Fibroblast of the conjunctiva (primary cell): ENCODE measurements at regions not wholly inside any gene's neighbourhood (a gene's known extent, or its start where the extent isn't known, plus 50 kb on each side); places are given as distances from the start of the nearest gene placed in this dataset.

Experiments
- DNase-seq: peaks from one replicate; pipeline ENCODE4 v3.0.0-alpha.2; 2010; ENCODE audit warnings: low read depth

DNA sequence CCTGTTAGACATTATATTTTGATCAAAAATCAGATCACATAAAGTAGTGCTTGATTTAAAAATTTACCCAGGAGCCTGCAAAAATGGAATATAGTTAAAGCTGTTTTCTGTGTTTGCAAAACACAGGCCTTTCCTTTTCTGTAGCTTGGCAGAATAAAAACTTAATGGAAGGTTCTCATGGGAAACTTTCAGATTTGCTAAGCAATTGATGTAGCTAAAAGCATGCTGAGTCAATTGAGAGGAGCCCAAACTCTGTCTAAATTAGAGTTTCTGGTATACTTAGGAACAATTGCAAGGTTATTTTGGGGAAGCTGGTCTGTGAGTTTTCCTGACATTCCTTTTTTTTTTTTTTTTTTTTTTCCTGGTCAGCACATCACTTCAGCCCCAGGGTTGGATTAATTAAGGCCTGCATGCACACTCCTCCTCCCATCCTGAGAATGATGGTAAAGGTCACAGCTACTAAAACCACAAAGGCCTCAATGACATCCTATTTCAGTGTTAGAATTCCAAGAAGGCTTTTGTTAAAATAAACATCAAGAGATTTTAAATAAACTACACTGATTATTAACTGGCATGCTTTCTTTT is 608.7 kb downstream of the PLPP3 start:
- no peak for DNase-seq

DNA sequence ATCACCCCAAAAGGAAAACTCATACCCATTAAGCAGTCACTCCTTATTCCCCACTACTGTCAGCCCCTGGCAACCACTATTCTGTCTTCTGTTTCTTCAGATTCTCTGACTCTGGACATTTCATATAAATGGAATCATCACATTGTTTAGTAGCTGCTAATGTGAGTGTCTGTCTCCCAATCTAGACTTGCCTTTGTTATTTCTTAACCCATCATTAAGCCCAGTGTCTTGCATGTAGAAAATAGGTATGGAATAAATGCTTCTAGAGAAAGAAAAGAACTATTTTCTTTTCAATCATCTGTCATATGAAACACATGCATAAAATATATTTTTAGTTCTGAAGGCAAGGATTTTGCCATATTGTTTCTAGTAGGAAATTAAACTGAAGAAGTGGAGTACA is 610.0 kb downstream of the PLPP3 start:
- DNase-seq, result no peak

DNA sequence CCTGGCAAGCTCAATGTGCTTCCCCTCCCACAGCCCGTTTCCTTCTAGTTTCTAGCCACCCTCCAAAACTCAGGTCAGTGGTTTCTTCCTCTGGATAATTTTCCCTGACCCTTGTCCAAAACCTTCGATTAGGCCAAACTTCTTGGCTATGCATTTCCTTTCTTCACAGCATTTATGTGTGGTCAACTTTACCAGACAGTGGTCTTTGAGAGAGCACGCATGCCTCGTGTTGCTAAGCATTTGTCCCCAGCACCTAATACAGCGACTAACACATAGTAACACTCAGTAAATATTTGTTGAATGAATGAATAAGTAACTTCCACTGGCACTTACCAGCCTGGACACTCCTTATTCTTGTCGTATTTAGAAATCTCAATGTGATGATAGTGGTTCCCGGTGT is 610.7 kb downstream of the PLPP3 start:
- DNase-seq, result no peak

DNA sequence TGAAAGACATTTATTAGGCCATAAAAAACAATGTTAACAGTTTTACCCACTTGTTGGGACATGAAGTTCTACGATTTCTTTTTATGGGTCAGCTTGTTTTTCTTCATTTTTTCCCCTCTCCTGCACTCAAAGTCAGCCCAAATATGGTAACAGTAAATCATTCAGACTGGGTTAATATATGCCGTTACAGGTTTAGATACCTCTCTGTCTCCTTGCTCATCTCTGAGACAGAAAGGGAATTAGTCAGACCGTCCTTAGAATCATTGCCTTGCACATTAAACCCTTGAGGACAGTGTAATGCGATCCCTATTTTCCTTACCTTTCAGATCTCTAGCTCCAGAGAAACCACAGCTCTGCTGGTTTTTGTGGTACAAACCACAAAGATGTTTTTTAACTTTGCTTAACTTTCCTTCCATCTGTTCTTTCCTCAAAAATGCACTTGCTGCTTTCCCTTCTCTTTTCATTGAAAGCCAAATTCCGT is 613.3 kb downstream of the PLPP3 start:
- no peak for DNase-seq

DNA sequence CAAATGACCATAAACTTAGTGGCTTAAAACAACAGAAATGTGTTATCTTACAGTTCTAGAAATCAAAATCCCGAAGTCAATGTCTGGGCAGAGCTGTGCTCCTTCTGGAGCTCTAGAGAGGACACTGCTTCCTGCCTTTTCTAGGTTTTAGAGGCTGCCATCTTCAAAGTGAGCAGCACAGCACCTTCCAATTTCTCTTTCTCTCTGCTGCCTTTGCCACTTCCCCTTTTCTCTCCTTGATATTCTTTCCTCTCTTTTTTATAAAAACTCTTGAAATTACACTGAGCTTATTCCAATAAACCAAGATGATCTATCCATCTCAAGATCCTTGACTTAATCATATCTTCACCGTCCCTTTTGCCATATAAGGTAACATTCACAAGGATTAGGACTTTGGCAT is 616.9 kb downstream of the PLPP3 start:
- DNase-seq, result no peak

DNA sequence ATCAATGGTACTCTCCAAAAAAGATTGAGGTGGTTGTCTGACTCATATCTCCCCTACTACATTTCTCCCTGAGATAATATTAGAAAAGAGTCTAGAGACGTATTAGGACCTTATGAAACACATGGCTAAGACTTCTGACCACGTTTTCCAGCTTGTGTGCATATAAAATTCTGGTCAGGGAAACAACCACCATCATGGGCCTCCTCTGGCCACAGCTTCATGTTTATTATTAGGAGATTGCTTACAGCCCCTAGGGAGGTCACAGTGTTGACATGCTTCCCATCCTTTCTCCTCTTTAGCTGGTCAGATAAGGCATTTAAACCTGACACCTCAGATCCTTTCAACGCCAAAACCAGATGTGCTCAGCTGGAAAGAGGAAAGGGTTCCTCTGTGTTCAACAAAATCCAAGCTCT is 620.2 kb downstream of the PLPP3 start:
- no peak for DNase-seq

DNA sequence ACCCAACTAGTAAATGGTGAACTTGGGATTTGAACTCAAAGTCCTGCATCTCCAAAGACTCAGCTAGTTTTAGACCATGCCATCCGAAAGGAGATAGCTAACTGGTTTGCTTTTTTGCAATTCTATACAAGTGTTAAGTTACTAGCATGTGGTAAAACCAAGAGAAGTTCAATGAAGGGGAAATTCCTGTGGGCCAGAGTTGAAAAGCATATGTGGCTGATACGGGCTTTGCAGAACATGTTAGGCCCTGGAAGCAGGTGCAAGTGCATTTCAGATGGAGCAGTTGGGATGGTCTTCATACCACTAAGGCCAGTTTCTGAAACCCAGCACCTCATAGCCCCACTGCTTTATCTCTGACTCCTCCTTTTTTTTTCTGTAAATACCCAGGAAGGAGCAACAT is 620.9 kb downstream of the PLPP3 start:
- DNase-seq, result no peak

DNA sequence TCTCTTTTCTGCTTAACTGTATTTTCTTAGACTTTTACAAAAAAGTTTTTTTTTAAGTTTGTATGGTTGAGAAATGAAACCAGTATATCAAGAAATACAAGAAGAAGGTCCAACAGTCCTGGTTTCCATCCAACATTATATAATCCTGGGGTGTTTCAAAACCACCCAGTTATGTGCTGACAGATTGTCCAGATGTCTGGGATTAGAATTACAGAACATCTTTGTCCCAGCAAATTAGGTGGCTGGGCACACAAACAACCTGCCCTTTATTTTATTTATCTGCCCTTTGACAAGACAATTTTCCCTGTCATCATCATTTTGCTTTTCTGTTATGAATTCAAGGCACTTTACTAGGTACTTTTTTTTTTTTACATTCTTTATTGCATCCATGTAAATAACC is 622.1 kb downstream of the PLPP3 start:
- DNase-seq, result no peak

DNA sequence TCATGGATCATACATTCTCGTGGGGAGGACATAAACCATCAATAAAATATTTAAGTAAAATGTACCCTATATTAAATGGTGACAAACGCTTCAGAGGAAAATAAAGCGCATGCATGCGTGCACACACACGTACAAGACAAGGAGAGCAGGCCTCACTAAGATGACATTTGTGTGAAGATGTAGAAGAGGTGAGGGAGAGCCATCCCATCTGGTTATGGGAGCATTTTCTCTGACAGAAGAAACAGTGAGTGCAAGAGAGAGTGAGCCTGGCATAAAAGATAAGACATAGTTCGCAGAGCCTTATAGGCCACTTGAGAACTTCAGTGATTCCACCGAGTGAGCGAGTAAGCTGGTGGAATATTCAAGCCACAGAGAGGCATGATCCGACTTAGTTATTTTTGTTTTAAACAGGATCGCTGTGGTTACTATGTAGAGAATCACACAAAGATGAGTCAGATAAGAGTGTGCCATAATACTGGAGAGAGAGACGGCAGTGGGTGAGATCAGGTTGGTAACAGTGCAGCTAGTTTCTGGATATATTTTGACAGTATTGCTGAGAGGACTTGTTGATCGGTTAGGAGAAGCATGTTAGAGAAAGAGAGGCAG is 624.2 kb downstream of the PLPP3 start:
- no peak for DNase-seq

DNA sequence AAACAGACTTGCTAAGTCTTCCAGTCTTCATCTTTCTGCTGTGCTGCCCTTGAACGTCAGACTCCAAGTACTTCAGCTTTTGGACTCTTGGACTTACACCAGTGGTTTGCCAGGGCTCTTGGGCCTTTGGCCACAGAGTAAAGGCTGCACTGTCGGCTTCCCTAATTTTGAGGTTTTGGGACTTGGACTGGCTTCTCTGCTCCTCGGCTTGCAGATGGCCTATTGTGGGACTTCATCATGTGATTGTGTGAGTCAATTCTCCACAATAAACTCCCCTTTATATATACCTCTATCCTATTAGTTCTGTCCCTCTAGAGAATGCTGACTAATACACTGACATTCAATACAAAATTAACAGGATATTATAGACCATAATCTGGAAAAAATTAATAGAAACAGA is 628.1 kb downstream of the PLPP3 start:
- no peak for DNase-seq

DNA sequence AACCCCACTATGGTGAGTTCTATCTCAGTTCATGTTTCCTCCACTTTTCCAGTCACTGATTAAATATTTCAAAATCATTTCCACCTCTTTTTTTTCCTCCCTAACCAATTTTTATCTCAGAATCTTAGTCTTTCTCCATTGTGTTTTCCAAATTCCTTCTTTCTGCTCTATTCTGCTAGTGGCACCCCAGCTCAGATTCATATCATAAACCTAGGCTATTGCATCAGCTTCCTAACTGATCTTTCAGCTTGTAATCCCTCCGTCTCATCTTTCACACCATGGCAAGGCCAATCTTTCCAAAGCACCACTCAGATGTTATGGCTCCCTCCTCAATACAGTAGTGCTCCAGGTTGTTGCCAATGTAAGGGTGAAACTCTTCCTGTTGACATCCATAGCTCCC is 631.9 kb downstream of the PLPP3 start:
- no peak for DNase-seq

DNA sequence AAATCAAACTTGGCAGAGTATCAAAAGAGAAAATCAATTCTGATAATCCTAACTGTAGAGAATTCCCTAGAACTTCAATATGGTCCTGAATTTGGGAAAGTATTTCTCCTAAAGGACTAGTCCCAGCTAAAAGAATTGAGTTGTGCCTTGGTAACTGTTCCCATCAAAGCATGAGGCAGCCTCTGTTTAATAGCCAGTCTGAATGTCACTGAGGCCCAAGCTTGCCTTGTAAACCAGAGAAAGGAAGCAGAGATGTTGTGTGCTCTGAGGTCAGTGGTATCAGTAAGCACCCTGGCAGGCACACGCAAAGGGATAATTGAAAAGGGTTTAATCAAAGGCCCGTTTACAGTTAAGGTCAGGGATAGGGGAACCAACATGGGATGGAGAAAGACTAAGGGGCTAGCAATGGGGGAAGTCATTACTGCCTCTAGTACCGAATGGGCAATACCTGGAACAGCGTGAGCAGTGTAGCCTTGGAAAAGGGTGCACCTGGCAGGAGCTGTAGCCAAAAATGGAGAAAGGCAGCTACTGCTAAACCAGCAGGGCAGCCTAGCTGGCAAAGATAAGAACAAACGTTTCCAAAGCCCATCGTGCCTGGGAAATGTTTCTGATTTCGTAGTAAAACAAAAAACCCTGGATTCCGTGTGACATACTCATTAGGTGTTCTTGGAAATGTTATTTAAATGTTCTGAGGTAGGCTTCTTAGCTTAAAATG is 635.5 kb downstream of the PLPP3 start:
- no peak for DNase-seq

DNA sequence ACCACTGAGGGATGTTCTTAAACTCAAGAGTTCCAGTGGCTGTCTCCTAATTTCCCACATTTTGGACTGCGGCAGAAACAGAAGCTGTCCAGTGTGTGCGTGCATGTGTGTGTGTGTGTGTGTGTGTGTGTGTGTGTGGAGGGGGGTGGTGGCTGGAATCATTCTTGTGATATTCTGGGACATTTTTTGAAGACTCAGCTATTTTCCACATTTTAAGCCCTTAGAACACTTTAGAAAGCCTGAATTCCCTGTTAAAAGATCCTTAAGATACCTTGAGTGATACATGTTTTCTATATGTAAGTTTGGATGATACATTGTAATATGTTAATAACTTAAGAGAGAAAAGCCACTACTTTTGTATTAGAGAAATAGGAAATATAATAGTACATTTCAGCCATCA is 636.4 kb downstream of the PLPP3 start:
- DNase-seq, result no peak

DNA sequence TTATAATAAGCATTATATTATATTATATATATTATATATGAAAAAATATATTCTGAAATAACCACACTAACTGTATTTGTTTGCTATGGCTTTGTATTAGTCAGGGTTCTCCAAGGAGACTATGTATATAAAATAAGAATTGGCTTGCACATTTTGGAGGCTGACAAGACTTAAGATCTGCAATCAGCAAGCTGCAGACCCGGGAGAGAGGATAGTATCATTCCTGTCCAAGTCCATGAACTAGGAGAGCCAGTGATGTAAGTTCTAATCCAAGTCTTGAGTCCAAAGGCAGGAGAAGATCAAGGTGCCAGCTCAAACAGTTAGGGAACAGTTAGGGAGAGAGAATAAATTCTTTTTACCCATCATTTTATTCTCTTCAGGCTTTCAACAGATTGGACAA is 639.5 kb downstream of the PLPP3 start:
- no peak for DNase-seq

DNA sequence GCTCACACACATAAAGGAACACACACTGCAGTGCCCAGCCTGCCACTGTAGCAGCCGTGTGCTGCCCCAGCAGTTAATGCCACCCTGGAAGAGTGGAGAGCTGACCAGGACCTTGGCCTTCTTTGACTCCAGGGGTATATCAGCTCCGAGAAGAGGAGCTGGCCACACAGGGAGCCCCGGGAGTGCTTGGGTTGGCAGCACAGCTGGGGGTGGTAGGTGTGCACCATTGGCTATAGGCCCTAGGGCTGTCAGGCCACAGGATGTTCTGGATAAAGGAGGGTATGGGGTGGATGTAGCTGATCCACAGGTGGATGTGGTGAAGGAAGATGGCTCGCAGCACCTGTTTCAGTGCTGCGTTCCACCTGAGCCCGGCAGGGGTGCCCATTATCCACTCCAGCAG is 640.5 kb downstream of the PLPP3 start:
- no peak for DNase-seq

DNA sequence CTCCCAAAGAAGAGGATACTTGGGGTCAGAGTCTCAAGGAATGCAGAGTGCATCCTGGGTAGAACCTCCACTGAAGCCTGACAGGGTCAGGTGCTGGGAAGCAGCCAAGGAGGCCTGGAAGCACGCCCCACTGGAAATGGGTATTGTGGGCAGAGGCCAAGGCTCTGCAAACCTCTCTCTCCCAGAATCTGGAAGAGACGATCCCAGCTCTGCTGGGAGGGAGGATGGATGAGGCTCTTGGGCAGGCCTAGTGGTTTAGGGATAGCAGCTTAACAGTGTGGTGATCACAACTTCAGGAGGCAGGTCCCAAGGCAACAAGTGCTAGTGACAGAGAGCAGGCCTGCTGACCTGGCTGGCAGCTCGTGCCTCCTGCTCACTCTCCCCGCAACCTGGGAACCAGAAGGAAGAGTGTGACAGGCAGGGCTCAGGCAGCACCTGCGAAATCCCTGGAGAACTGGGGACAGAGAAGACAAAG is 641.0 kb downstream of the PLPP3 start:
- no peak for DNase-seq

DNA sequence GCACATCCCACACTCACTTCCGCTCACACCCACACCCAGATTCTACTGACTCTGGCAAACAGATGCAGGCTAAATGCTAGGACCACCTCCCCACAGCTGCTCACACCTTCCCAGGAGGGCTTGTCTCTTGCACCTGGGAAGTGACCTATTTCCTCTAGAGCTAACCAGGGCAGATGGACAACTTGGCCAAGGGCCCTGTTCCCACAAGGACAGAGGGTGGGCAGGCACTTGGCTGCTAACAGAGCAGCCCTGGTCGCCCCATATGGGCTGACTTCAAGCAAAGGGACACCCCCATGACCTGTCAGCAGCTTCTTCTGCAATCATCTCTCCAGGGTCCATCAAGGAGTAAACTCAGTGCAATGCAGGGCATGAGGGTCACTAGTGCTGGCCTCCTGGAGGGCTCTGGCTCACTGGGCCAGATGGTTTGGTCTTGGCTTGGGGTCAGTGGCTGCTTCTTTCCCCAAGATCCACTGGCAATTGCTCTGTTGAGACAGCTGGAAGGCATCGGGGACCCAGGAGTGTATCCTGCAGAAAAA is 641.5 kb downstream of the PLPP3 start:
- no peak for DNase-seq

DNA sequence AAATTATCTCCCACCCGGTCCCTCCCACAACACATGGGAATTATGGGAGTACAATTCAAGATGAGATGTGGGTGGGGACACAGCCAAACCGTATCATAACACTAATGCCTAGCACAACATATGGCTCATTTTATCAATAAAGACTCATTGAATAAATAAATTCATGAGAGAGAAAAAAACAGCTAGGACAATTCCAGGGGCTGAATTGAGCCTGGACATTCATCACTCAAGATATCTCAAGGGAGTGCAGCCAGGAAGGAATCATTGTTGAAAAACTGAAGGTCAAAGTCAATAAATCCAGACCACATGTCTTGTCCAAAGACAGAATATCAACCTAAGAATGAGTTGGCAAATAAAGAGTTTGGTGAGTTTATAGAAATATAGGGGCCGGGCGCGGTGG is 644.1 kb downstream of the PLPP3 start:
- no peak for DNase-seq

DNA sequence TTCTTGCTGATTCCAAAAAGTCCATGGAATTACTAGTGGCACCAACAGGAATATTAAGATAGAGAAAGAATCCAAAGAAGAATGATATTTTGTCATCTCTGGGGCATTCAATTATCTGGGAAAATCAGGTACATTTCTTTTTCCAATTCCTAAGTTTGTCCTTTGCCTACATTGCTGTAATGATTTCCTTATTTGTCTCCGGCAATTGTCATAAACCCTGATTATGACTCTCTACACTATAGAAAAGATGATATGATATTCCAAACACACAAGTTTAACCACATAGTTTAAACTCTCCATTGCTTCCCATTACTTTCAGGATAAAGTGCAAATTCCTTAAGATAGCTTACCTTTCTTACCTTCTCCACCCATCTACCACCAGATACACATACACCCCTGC is 647.0 kb downstream of the PLPP3 start:
- no peak for DNase-seq

DNA sequence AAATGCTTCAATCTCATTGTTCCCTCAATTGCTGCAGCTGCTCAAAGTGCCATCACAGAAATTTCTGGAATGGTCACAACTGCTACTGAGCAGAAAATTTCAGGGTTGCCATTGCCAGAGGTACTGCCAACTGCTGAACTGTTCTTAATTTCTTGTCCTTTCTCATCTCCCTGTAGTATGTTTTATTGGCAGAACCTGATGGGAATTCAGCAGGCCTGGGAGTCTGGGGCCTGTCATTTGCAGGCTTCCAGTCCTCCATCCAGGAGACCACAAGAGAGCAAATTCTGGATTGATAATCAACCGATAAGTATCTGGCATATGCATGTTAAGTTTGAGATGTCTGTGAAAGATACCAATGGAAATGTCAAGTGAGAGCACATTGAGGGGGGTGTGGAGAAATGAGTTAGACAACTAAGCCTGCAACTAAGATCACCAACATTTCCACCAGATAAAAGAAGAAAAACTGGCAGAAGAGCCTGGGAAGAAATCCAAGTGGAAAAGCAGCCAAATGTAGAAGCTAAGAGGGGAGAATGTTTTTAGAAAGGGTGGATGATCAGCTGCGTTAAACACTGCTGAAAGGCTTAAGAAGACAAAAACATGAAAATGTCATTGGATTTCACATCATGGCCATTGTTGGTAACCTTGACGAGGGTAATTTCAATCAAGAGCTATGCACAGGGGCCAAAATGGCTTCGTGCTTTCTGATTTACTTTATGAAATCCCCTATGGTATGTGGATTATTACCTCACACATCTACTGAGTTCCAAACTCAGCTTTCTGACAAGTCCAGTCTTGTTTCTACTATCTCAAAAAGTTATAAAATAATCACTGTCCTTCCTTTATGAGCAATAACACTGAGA is 648.1 kb downstream of the PLPP3 start:
- DNase-seq, result peak; percentile 12

DNA sequence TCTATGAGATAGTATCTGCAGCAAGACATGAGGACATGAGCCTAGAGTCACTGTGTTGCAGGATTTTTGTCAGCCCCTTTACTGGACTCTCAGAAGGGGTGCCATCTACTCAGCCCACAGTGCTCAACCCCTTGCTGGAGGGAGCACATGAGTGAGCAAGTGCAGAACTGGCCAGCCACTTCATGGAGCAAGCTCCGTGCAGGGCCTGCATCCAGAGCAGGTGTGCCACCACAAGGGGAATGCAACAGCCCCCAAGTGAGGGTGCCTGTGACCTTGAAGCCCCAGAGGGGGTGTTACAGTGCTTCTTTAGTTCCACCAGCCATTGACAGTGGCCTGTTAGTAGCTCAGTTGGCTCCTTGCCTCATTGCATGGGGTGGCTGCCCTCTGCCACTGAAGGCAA is 649.7 kb downstream of the PLPP3 start:
- DNase-seq, result no peak

DNA sequence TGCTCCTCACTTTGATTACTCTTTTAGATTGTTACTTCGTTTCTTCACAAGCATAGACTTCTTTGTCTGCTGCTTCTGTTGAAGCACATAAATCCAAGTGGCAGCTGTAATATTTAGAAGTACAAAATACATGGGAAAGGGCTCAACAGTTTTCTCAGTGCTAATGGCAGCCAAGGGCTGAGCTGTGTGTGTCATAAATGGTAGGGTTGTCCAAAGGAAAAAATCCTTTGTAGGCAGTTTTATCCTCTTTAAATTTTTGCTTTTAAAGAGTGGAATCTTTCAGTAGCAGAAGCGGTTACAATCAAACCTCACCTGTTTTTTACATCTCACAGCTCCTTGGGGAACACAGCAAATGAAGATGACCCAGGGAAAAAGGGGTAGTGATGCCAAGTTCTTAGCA is 650.8 kb downstream of the PLPP3 start:
- DNase-seq, result no peak
